K562 (cell line): ENCODE measurements at regions not wholly inside any gene's neighbourhood (a gene's known extent, or its start where the extent isn't known, plus 50 kb on each side); places are given as distances from the start of the nearest gene placed in this dataset.

ENCODE experiments used
- ATAC-seq: fragments of 200-7000 bp; cut with Tn5 transposase; 3 replicates; pipeline ENCODE4 v1.9.1; 2020; ENCODE audit warnings: moderate library complexity
- BruUV-seq: library from RNA; stranded (reverse); fragments of 400-500 nt; replicated peaks from 2 replicates; lab custom pipeline; 2021; lab: Mats Ljungman, UMichigan
- CTCF ChIA-PET: fragments of 300-600 bp; formaldehyde crosslinking; extraction: SDS; loops from one replicate; lab custom pipeline; 2021; ENCODE audit warnings: low intra/inter-chr PET ratio; lab: Yijun Ruan, JAX
- POLR2A ChIA-PET: fragments of 300-600, 350-650 bp; sonication (Branson Sonifier 250); formaldehyde crosslinking; extraction: SDS; loops from one replicate; lab custom pipeline; 2021; ENCODE audit warnings: antibody characterized with exemption, inconsistent platforms; lab: Yijun Ruan, JAX
- DNase-seq, 4 experiments: peaks; one replicate each; pipeline versions ENCODE4 v3.0.0 to v3.0.0-alpha.2; 2011 to 2018; ENCODE audit warnings: low spot score in 3 of 4, mixed read lengths in 3 of 4; ENCODE audit errors: extremely low read depth in 1 of 4
- FAIRE-seq: peaks from 2 replicates; lab custom pipeline; 2011; peaks lifted over from hg19 to GRCh38; lab: Jason Lieb, UNC
- H2AFZ ChIP-seq: 2 replicates; pipeline ENCODE4 v1.6.0; 2011; ENCODE audit warnings: low read depth, low read length, control low read depth, inconsistent platforms
- H3K27ac ChIP-seq: fragments of 200-600 bp; 3 replicates; pipeline ENCODE4 v1.8.0; 2011; ENCODE audit warnings: low read depth, mild to moderate bottlenecking, control low read depth, inconsistent platforms, low read length, moderate library complexity, mixed read lengths; ENCODE audit errors: extremely low read depth
- H3K27me3 ChIP-seq, 2 experiments: fragments of 300-600 bp in 1 of 2; 2 replicates in 1 of 2; 3 replicates in 1 of 2; pipeline versions ENCODE4 v1.6.0 to v1.8.0; 2011; ENCODE audit warnings: inconsistent platforms in 2 of 2, low read length in 2 of 2, mild to moderate bottlenecking in 1 of 2, mixed read lengths in 1 of 2, moderate library complexity in 1 of 2; ENCODE audit not compliant: control insufficient read depth in 2 of 2, insufficient read depth in 2 of 2
- H3K36me3 ChIP-seq: fragments of 300-600 bp; 3 replicates; pipeline ENCODE4 v1.8.0; 2011; ENCODE audit warnings: mild to moderate bottlenecking, low read length, inconsistent platforms; ENCODE audit not compliant: control insufficient read depth, insufficient read depth
- H3K4me1 ChIP-seq, 2 experiments: fragments of 200-600 bp in 1 of 2; replicated peaks in 1 of 2; 2 replicates in 1 of 2; 3 replicates in 1 of 2; pipeline versions ENCODE4 v1.5.1 to v1.8.0; 2011; ENCODE audit warnings: inconsistent platforms in 2 of 2, low read length in 2 of 2, mild to moderate bottlenecking in 1 of 2, mixed read lengths in 1 of 2, moderate library complexity in 1 of 2; ENCODE audit not compliant: control insufficient read depth in 2 of 2, insufficient read depth in 2 of 2
- H3K4me2 ChIP-seq: 2 replicates; pipeline ENCODE4 v1.6.1; 2011; ENCODE audit warnings: low read length, control low read depth, inconsistent platforms, mixed read lengths; ENCODE audit not compliant: insufficient read depth
- H3K4me3 ChIP-seq: fragments of 200-600 bp; sonication (generic), shearing (Covaris generic); 2 replicates; pipeline ENCODE4 v1.5.1; 2016; ENCODE audit warnings: control low read depth, inconsistent platforms
- H3K79me2 ChIP-seq: fragments of 200-600 bp; 3 replicates; pipeline ENCODE4 v1.8.0; 2011; ENCODE audit warnings: low read length, inconsistent platforms; ENCODE audit not compliant: control insufficient read depth, insufficient read depth
- H3K9ac ChIP-seq, 2 experiments: 2 replicates each; pipeline versions ENCODE4 v1.6.0 to v1.6.1; 2011; ENCODE audit warnings: low read depth in 2 of 2, low read length in 2 of 2, control low read depth in 1 of 2, inconsistent platforms in 1 of 2, mild to moderate bottlenecking in 1 of 2, mixed read lengths in 1 of 2; ENCODE audit not compliant: insufficient read depth in 1 of 2
- H3K9me1 ChIP-seq: one replicate; pipeline ENCODE4 v1.6.0; 2011; ENCODE audit warnings: inconsistent platforms, mild to moderate bottlenecking, low read length, moderate library complexity; ENCODE audit not compliant: control insufficient read depth, insufficient read depth
- H3K9me3 ChIP-seq: replicated peaks from 2 replicates; pipeline ENCODE4 v1.5.1; 2011; ENCODE audit warnings: low read depth, low read length, inconsistent platforms; ENCODE audit not compliant: control insufficient read depth, insufficient read depth
- H4K20me1 ChIP-seq: replicated peaks from 2 replicates; pipeline ENCODE4 v1.6.1; 2011; ENCODE audit warnings: low read length, inconsistent platforms, mixed read lengths; ENCODE audit not compliant: control insufficient read depth, insufficient read depth
- CBX2 ChIP-seq: fragments of 200-600 bp; sonication (generic); IDR thresholded peaks from one replicate; pipeline ENCODE4 v1.6.1; 2012; ENCODE audit warnings: mild to moderate bottlenecking, low read length, inconsistent platforms; ENCODE audit not compliant: insufficient read depth, poor library complexity, severe bottlenecking
- FOXJ2 ChIP-seq: fragments of 200-800 bp; sonication (Bioruptor generic); IDR thresholded peaks from 2 replicates; pipeline ENCODE4 v1.6.1; 2016; ENCODE audit warnings: missing genetic modification characterization, missing compliant biosample characterization
- HES1 ChIP-seq: fragments of 450-650 bp; IDR thresholded peaks from 2 replicates; pipeline ENCODE4 v1.6.1; 2016; ENCODE audit warnings: low read depth, mild to moderate bottlenecking, moderate library complexity
- IRF9 ChIP-seq: fragments of 450-650 bp; IDR thresholded peaks from 2 replicates; pipeline ENCODE4 v1.6.1; 2016; ENCODE audit warnings: missing biosample characterization, missing genetic modification characterization
- MAFK ChIP-seq: IDR thresholded peaks from 2 replicates; pipeline ENCODE4 v1.6.1; 2011; ENCODE audit warnings: low read length, improper control_type of control experiment
- MTA2 ChIP-seq: fragments of 450-650 bp; IDR thresholded peaks from 2 replicates; pipeline ENCODE4 v1.6.1; 2016; ENCODE audit warnings: low read depth
- NFYB ChIP-seq: IDR thresholded peaks from 2 replicates; pipeline ENCODE4 v1.6.1; 2011; ENCODE audit warnings: mild to moderate bottlenecking, moderate library complexity; ENCODE audit not compliant: insufficient read length; ENCODE audit errors: extremely low read depth
- PML ChIP-seq: IDR thresholded peaks from 2 replicates; pipeline ENCODE4 v1.6.1; 2012; ENCODE audit warnings: low read length, inconsistent platforms
- POLR2B ChIP-seq: fragments of 450-650 bp; IDR thresholded peaks from 2 replicates; pipeline ENCODE4 v1.6.1; 2018; ENCODE audit warnings: low read depth; ENCODE audit not compliant: partially characterized antibody
- SMAD3 ChIP-seq: fragments of 450-650 bp; formaldehyde crosslinking; conservative IDR thresholded peaks from 2 replicates; pipeline ENCODE4 v1.4.0; 2020; ENCODE audit warnings: mild to moderate bottlenecking
- SMAD4 ChIP-seq: fragments of 250-450 bp; sonication (Bioruptor Pico); conservative IDR thresholded peaks from 2 replicates; pipeline ENCODE4 v1.8.0; 2021; ENCODE audit warnings: inconsistent platforms, mild to moderate bottlenecking, moderate library complexity
- SUPT5H ChIP-seq: fragments of 450-650 bp; IDR thresholded peaks from 2 replicates; pipeline ENCODE4 v1.6.1; 2016
- USF2 ChIP-seq: sonication (generic); formaldehyde crosslinking; IDR thresholded peaks from 2 replicates; pipeline ENCODE4 v1.5.0; 2020; ENCODE audit warnings: missing genetic modification reagents
- ZFP36 ChIP-seq: fragments of 150-350 bp; IDR thresholded peaks from 2 replicates; pipeline ENCODE4 v1.6.1; 2018; ENCODE audit warnings: low read length, low read depth; ENCODE audit not compliant: partially characterized antibody
- ZNF165 ChIP-seq: fragments of 250-450 bp; sonication (Bioruptor Pico); IDR thresholded peaks from 2 replicates; pipeline ENCODE4 v1.4.0; 2020; ENCODE audit warnings: borderline replicate concordance
- ZNF583 ChIP-seq: fragments of 250-450 bp; sonication (Bioruptor Pico); IDR thresholded peaks from 2 replicates; pipeline ENCODE4 v1.4.0; 2020
- WGBS: fragments of 100-300 bp; shearing (Covaris generic); methylation state at CpG from one replicate; pipeline ENCODE4 v1.1.6; 2016; ENCODE audit warnings: low coverage, mixed read lengths; ENCODE audit not compliant: insufficient coverage; ENCODE audit errors: missing lambda C conversion rate; 5-methylcytosine and 5-hydroxymethylcytosine counted together
- in situ Hi-C: fragments of 300-500 bp; cut with MboI; formaldehyde crosslinking; loops from 4 replicates; pipeline ENCODE4 v1.15.0; 2018; ENCODE audit warnings: inconsistent platforms, mixed read lengths
- intact Hi-C: fragments of 100-400 bp; cut with micrococcal nuclease; formaldehyde crosslinking; loops from 2 replicates; pipeline ENCODE4 v1.14.2; 2022

- H3K4me1 ChIP-seq, result no peaks in the 10 kb centered on the region
- WGBS, result 0% methylated on average over 5 of the region's 5 CpGs
- H3K27me3 ChIP-seq, result no peaks in the 10 kb centered on the region
- POLR2A ChIA-PET, result interaction anchor here (0.7 kb wide), 1 partner anchor 739 kb away, joined by 3 read pairs; no protein-coding TSS in a partner anchor
- H3K4me3 ChIP-seq, result no peak overlapping the region
- no peak overlapping the region for H3K27ac ChIP-seq
- DNase-seq (no peak), ATAC-seq (no peak), FAIRE-seq (no peak)
- no peak for TF ChIP-seq SUPT5H
- in situ Hi-C loops, result no loop called here
- no peak overlapping the region for H3K9ac ChIP-seq
- no peaks in the 10 kb centered on the region for H4K20me1 ChIP-seq
- no peak overlapping the region for H2AFZ ChIP-seq
- no peaks in the 10 kb centered on the region for H3K79me2 ChIP-seq
- no peaks in the 10 kb centered on the region for H3K36me3 ChIP-seq
- CTCF ChIA-PET, result no interaction called here
- H3K4me2 ChIP-seq, result no peak overlapping the region
- intact Hi-C loops, result no loop called here
- H3K9me3 ChIP-seq, result no peaks in the 10 kb centered on the region
- no peaks in the 10 kb centered on the region for H3K9me1 ChIP-seq
- no TSS peak for BruUV-seq
Observed at GRCh38 chr3:68009900-68010299, 355.5 kb upstream of the SUCLG2 start.

- Histone ChIP-seq H3K79me2 (no peaks in the 10 kb centered on the region), H4K20me1 (no peaks in the 10 kb centered on the region), H3K4me3 (no peak overlapping the region), H3K9me1 (no peaks in the 10 kb centered on the region), H3K4me1 (no peaks in the 10 kb centered on the region), H2AFZ (no peak overlapping the region), H3K4me2 (no peak overlapping the region), H3K36me3 (no peaks in the 10 kb centered on the region), H3K9me3 (no peaks in the 10 kb centered on the region), H3K27me3 (no peaks in the 10 kb centered on the region), H3K9ac (no peak overlapping the region), H3K27ac (no peak overlapping the region)
- no peak for DNase-seq
- TF ChIP-seq MTA2, result no peak
- no peak for TF ChIP-seq MAFK
- TF ChIP-seq FOXJ2 (tag), result no peak
- TF ChIP-seq POLR2B, result no peak
- TF ChIP-seq SMAD3 (CRISPR knock-in tag), result no peak
- TF ChIP-seq USF2, result no peak
- no peak for TF ChIP-seq ZNF165 (CRISPR knock-in tag)
- TF ChIP-seq PML, result no peak
- no peak for TF ChIP-seq ZNF583 (CRISPR knock-in tag)
- TF ChIP-seq IRF9 (tag), result no peak
- no peak for TF ChIP-seq HES1
- no peak for TF ChIP-seq ZFP36
- no peak for TF ChIP-seq NFYB
- TF ChIP-seq CBX2, result no peak
- TF ChIP-seq SMAD4 (CRISPR knock-in tag), result no peak
- WGBS, result 8% methylated on average over 9 of the region's 36 CpGs
- in situ Hi-C loops (no loop called here), intact Hi-C loops (no loop called here)
- POLR2A ChIA-PET, result no interaction called here
- no peak for FAIRE-seq
- no TSS peak for BruUV-seq
- no peak for ATAC-seq
- CTCF ChIA-PET, result no interaction called here
Observed at GRCh38 chr3:68007621-68008226, 353.3 kb upstream of the SUCLG2 start.
